Suppressor macrophage treated with lipopolysaccharide for 4 hours (primary cell): ENCODE measurements at regions not wholly inside any gene's neighbourhood (a gene's known extent, or its start where the extent isn't known, plus 50 kb on each side); places are given as distances from the start of the nearest gene placed in this dataset.
"Not testable (repeated sequence)": the region's sequence is repeated elsewhere in the genome, so short reads cannot be mapped to it uniquely, and the experiment has no call there.

ENCODE experiments used
- DNase-seq: peaks from one replicate; pipeline ENCODE4 v3.0.0-alpha.2; 2020

- DNase-seq = no peak
Observed at GRCh38 chr2:83959266-83959665, 499.8 kb downstream of the SUCLG1 start.

- DNase-seq = no peak
Observed at GRCh38 chr2:83956991-83957390, 502.1 kb downstream of the SUCLG1 start.

- no peak for DNase-seq
Observed at GRCh38 chr2:83953697-83954096, 505.4 kb downstream of the SUCLG1 start.

GRCh38 chr2:83951378-83951947 lies 507.6 kb downstream of the SUCLG1 start:
- DNase-seq = no peak

GRCh38 chr2:83949361-83949760 lies 509.7 kb downstream of the SUCLG1 start:
- no peak for DNase-seq

- no peak for DNase-seq
Observed at GRCh38 chr2:83944191-83944590, 514.9 kb downstream of the SUCLG1 start.

GRCh38 chr2:83943265-83943664 lies 515.8 kb downstream of the SUCLG1 start:
- no peak for DNase-seq

GRCh38 chr2:83941886-83942285 lies 517.2 kb downstream of the SUCLG1 start:
- no peak for DNase-seq

GRCh38 chr2:83933749-83934148 lies 525.3 kb downstream of the SUCLG1 start:
- DNase-seq = no peak

- no peak for DNase-seq
Observed at GRCh38 chr2:83923531-83923930, 535.5 kb downstream of the SUCLG1 start.

GRCh38 chr2:83916559-83916958 lies 542.5 kb downstream of the SUCLG1 start:
- no peak for DNase-seq

GRCh38 chr2:83915381-83915780 lies 543.7 kb downstream of the SUCLG1 start:
- no peak for DNase-seq

GRCh38 chr2:83908750-83909149 lies 550.3 kb downstream of the SUCLG1 start:
- no peak for DNase-seq

- DNase-seq = no peak
Observed at GRCh38 chr2:83901317-83901716, 557.8 kb downstream of the SUCLG1 start.

GRCh38 chr2:83900862-83901261 lies 558.2 kb downstream of the SUCLG1 start:
- no peak for DNase-seq

GRCh38 chr2:83899271-83899670 lies 559.8 kb downstream of the SUCLG1 start:
- DNase-seq = no peak

GRCh38 chr2:83894976-83895375 lies 564.1 kb downstream of the SUCLG1 start:
- DNase-seq = no peak

GRCh38 chr2:83887757-83888156 lies 571.3 kb downstream of the SUCLG1 start:
- no peak for DNase-seq

GRCh38 chr2:83879127-83879526 lies 580.0 kb downstream of the SUCLG1 start:
- no peak for DNase-seq

GRCh38 chr2:83877261-83877660 lies 581.8 kb downstream of the SUCLG1 start:
- not testable (repeated sequence) for DNase-seq

- DNase-seq = no peak
Observed at GRCh38 chr2:83874712-83875430, 584.2 kb downstream of the SUCLG1 start.

- DNase-seq = no peak
Observed at GRCh38 chr2:83874066-83874465, 585.0 kb downstream of the SUCLG1 start.

- no peak for DNase-seq
Observed at GRCh38 chr2:83873110-83873509, 586.0 kb downstream of the SUCLG1 start.

GRCh38 chr2:83866211-83866610 lies 592.9 kb downstream of the SUCLG1 start:
- no peak for DNase-seq

GRCh38 chr2:83862600-83862999 lies 596.5 kb downstream of the SUCLG1 start:
- DNase-seq = no peak
